Tibial nerve (tissue), 4 donors: ENCODE measurements at regions not wholly inside any gene's neighbourhood (a gene's known extent, or its start where the extent isn't known, plus 50 kb on each side); places are given as distances from the start of the nearest gene placed in this dataset.

Experiments
- DNase-seq, 2 donors: peaks; one replicate each; pipeline ENCODE4 v3.0.0-alpha.2; 2019; ENCODE audit warnings: low spot score in 2 of 2
- H3K27ac ChIP-seq, 4 donors: fragments of 200-600 bp; sonication (generic) in 3 of 4; one replicate each; pipeline ENCODE4 v1.5.1; 2017 to 2019; ENCODE audit warnings: mild to moderate bottlenecking in 1 of 4
- H3K27me3 ChIP-seq, 2 donors: fragments of 200-600 bp; sonication (generic) in 1 of 2; one replicate each; pipeline versions ENCODE4 v1.5.1 to v1.6.0; 2017 to 2019
- H3K36me3 ChIP-seq, 3 donors: fragments of 200-600 bp; sonication (generic); one replicate each; pipeline ENCODE4 v1.5.1; 2018 to 2019
- H3K4me1 ChIP-seq, 4 donors: fragments of 200-600 bp; sonication (generic) in 3 of 4; one replicate each; pipeline ENCODE4 v1.5.1; 2017 to 2019
- H3K4me3 ChIP-seq, 4 donors: fragments of 200-600 bp; sonication (generic) in 3 of 4; one replicate each; pipeline ENCODE4 v1.5.1; 2017 to 2019; ENCODE audit warnings: mild to moderate bottlenecking in 1 of 4, moderate library complexity in 1 of 4
- H3K9me3 ChIP-seq, 4 donors: fragments of 200-600 bp; sonication (generic) in 3 of 4; one replicate each; pipeline ENCODE4 v1.5.1; 2017 to 2019
- EP300 ChIP-seq, 2 donors: sonication (generic); formaldehyde crosslinking; IDR thresholded peaks; one replicate each; pipeline ENCODE4 v1.6.1; 2017; ENCODE audit warnings: antibody characterized with exemption in 2 of 2, mild to moderate bottlenecking in 1 of 2
- POLR2A ChIP-seq, 2 donors: fragments of 450-650 bp; IDR thresholded peaks; one replicate each; pipeline ENCODE4 v1.6.1; 2017; ENCODE audit warnings: antibody characterized with exemption in 2 of 2, mild to moderate bottlenecking in 2 of 2, moderate library complexity in 2 of 2
- WGBS, 2 donors: methylation state at CpG; one replicate each; pipeline ENCODE4 v1.1.5; 2018; 5-methylcytosine and 5-hydroxymethylcytosine counted together
- TF ChIP-seq, protein P1 (sequence below), 5 experiments: fragments of 200-600 bp in 3 of 5; fragments of 450-650 bp in 2 of 5; sonication (generic) in 3 of 5; IDR thresholded peaks; one replicate each; pipeline ENCODE4 v1.5.1; 2016 to 2019; ENCODE audit warnings: antibody characterized with exemption in 5 of 5, mild to moderate bottlenecking in 3 of 5, moderate library complexity in 2 of 5

DNA sequence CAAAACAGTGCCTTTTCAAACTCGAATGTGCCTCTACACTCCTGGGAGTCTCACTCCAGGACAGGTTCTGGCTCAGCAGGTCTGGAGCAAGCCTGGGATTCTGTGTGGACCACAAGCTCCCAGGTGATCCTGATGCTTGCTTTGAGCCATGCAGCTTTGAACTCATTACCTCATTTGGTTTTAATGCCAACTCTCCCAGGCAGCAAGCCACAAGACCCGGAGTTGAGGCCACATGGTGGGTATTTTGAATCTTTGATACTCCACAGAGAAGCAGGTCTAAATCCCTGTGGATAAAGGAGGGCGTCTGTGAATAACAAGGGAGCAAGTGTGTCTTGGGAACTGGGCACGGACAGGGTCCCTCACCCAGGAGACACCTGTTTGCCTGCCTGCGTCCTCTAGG is 205.4 kb upstream of the CST7 start:
- Histone ChIP-seq H3K27ac (no peak overlapping the region), H3K4me3 (no peak overlapping the region), H3K27me3 (no peaks in the 10 kb centered on the region), H3K9me3 (no peaks in the 10 kb centered on the region), H3K36me3 (no peaks in the 10 kb centered on the region), H3K4me1 (peaks cover 0 to 4% (median 0%) of the 10 kb centered on the region in 4 donors)
- 48 to 53% methylated on average over 4 to 5 of the region's 5 CpGs for WGBS, 2 donors
- DNase-seq: no peak
- no peak for TF ChIP-seq EP300 (IDR thresholded peaks at IDR 0.05)
- TF ChIP-seq, protein P1, sequence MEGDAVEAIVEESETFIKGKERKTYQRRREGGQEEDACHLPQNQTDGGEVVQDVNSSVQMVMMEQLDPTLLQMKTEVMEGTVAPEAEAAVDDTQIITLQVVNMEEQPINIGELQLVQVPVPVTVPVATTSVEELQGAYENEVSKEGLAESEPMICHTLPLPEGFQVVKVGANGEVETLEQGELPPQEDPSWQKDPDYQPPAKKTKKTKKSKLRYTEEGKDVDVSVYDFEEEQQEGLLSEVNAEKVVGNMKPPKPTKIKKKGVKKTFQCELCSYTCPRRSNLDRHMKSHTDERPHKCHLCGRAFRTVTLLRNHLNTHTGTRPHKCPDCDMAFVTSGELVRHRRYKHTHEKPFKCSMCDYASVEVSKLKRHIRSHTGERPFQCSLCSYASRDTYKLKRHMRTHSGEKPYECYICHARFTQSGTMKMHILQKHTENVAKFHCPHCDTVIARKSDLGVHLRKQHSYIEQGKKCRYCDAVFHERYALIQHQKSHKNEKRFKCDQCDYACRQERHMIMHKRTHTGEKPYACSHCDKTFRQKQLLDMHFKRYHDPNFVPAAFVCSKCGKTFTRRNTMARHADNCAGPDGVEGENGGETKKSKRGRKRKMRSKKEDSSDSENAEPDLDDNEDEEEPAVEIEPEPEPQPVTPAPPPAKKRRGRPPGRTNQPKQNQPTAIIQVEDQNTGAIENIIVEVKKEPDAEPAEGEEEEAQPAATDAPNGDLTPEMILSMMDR (IDR thresholded peaks at IDR 0.05): no peak
- no peak for TF ChIP-seq POLR2A (IDR thresholded peaks at IDR 0.05)

DNA sequence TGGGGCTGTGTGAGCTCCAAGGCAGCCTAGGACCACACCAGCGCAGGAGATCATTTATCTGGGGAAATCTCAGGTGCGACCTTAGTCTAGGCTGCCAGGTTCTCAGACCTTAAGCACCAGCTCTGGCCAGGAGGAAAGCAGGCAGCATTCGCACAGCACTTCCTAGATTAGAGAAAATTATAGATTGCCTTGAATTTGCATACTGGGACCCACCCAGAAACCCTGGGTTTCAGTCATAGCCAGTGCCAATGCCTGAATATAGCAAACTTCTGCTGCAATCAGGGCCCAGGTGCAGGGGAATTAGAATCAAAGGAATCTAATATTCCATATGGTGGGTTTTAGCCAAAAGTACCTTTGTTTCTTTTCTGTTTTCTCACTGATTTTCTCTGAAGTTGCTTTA is 204.3 kb upstream of the CST7 start:
- Histone ChIP-seq H3K4me1 (no peaks in the 10 kb centered on the region), H3K27me3 (no peaks in the 10 kb centered on the region), H3K9me3 (peaks cover 0 to 5% (median 0%) of the 10 kb centered on the region in 4 donors), H3K36me3 (no peaks in the 10 kb centered on the region), H3K27ac (no peak overlapping the region), H3K4me3 (no peak overlapping the region)
- 82 to 97% methylated on average over 3 of the region's 3 CpGs for WGBS, 2 donors
- no peak for DNase-seq
- no peak for TF ChIP-seq EP300 (IDR thresholded peaks at IDR 0.05)
- TF ChIP-seq POLR2A (IDR thresholded peaks at IDR 0.05): no peak
- TF ChIP-seq, protein P1 (IDR thresholded peaks at IDR 0.05): no peak

DNA sequence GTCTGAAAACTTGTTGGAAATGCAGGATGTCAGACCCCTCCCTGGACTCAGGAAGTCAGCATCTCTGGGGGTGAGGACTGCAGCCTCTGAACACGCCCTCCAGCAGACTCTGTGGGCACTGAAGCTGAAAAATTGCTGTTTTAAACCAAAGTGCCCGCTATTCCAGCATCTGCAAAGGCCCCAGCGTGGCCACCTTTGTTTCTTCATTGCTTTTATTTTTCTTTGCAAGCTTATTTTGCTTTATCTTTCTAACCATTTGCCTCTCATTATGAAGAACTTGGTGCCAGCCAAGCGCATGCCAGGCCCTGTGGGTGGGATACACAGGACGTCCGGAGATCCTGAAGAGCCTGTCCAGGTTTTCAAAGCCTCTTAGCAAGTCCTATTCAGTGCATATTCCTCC is 203.9 kb upstream of the CST7 start:
- 77 to 86% methylated on average over 6 of the region's 6 CpGs for WGBS, 2 donors
- H3K4me1 ChIP-seq: no peaks in the 10 kb centered on the region
- DNase-seq: no peak
- no peak overlapping the region for H3K4me3 ChIP-seq
- peaks cover 0 to 5% (median 0%) of the 10 kb centered on the region in 4 donors for H3K9me3 ChIP-seq
- no peaks in the 10 kb centered on the region for H3K36me3 ChIP-seq
- no peak for TF ChIP-seq EP300 (IDR thresholded peaks at IDR 0.05)
- TF ChIP-seq, protein P1 (IDR thresholded peaks at IDR 0.05): no peak
- TF ChIP-seq POLR2A (IDR thresholded peaks at IDR 0.05): no peak
- no peaks in the 10 kb centered on the region for H3K27me3 ChIP-seq
- H3K27ac ChIP-seq: no peak overlapping the region

DNA sequence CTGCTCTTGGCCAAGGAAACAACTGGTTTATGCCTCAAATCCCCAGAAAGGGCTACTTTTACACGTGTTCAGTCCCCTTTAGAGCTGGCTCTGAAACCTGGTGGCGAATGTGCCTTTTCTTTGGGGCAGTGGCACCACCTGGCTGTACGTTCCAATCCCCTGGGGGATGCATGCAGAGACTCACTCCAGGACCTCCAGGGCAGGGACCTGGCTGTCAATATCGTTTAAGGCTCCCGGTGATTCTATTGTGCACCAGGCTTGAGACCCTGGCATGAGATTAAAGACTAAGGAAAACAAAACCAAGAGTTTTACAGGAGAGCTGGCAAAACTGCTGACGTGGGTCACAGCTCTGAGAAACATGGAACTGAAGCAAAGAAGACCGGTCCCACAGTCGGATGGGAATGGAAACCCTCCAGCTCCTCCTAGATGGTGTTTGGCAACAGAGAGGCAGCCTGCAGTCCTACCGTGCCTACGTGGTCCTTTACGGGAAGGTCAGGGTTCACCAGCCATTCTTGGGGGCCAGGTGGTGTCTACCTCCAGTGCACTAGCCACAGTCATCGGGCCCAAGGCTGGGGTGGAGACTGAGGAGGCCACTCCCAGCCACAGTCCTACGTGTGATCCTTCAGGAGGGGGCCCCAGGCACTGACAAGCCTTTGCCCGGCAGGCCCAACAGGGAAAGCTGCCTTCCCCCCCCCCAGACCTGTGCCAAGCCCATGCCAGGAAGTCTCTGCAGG is 203.3 kb upstream of the CST7 start:
- no peak for DNase-seq
- 84 to 86% methylated on average over 13 to 14 of the region's 14 CpGs for WGBS, 2 donors
- no peak overlapping the region for H3K27ac ChIP-seq
- no peaks in the 10 kb centered on the region for H3K4me1 ChIP-seq
- no peaks in the 10 kb centered on the region for H3K36me3 ChIP-seq
- H3K4me3 ChIP-seq: no peak overlapping the region
- H3K27me3 ChIP-seq: no peaks in the 10 kb centered on the region
- H3K9me3 ChIP-seq: peaks cover 0 to 5% (median 0%) of the 10 kb centered on the region in 4 donors
- TF ChIP-seq EP300 (IDR thresholded peaks at IDR 0.05) (no peak), POLR2A (IDR thresholded peaks at IDR 0.05) (no peak)
- TF ChIP-seq, protein P1 (IDR thresholded peaks at IDR 0.05): no peak

DNA sequence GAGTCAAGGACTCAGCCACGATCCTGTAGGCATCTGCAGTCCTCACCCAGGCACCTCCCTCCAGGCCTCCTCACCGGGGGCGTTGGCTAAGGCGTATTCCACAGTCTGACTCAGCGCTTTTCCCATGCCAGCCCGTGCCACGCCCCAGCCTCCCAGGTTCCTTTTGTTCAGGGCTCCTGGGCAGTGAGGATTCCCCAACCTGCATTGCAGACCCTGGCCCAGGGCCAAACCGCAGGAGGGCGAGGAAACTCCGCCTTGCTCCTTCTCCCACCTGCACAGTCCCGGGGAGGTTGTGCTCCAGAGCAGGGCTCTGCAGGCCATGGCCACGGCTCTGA is 202.8 kb upstream of the CST7 start:
- 66 to 78% methylated on average over 12 of the region's 12 CpGs for WGBS, 2 donors
- Histone ChIP-seq H3K4me3 (no peak overlapping the region), H3K27me3 (no peaks in the 10 kb centered on the region), H3K9me3 (peaks cover 0 to 5% (median 0%) of the 10 kb centered on the region in 4 donors), H3K4me1 (no peaks in the 10 kb centered on the region), H3K36me3 (no peaks in the 10 kb centered on the region), H3K27ac (no peak overlapping the region)
- DNase-seq: no peak
- no peak for TF ChIP-seq EP300 (IDR thresholded peaks at IDR 0.05)
- TF ChIP-seq, protein P1 (IDR thresholded peaks at IDR 0.05): no peak
